Ovary (tissue), 7 donors: ENCODE measurements at regions not wholly inside any gene's neighbourhood (a gene's known extent, or its start where the extent isn't known, plus 50 kb on each side); places are given as distances from the start of the nearest gene placed in this dataset.

ENCODE experiments used
- DNase-seq, 5 donors: peaks; one replicate each; pipeline ENCODE4 v3.0.0-alpha.2; 2019 to 2020
- H3K27ac ChIP-seq, 2 donors: fragments of 200-600 bp; one replicate each; pipeline versions ENCODE4 v1.5.1 to v1.8.0; 2019 to 2022
- H3K27me3 ChIP-seq: fragments of 200-600 bp; one replicate; pipeline ENCODE4 v1.8.0; 2022
- H3K36me3 ChIP-seq: fragments of 200-600 bp; sonication (generic); one replicate; pipeline ENCODE4 v1.5.1; 2019
- H3K4me1 ChIP-seq: one replicate; pipeline ENCODE4 v1.8.1; 2013; ENCODE audit warnings: mild to moderate bottlenecking, moderate library complexity; ENCODE audit not compliant: insufficient read depth
- H3K4me3 ChIP-seq: fragments of 200-600 bp; sonication (generic); one replicate; pipeline ENCODE4 v1.5.1; 2017
- H3K9me3 ChIP-seq, 2 donors: fragments of 200-600 bp in 1 of 2; sonication (generic) in 1 of 2; one replicate each; pipeline versions ENCODE4 v1.5.1 to v1.8.1; 2013 to 2019; ENCODE audit warnings: mild to moderate bottlenecking in 1 of 2, moderate library complexity in 1 of 2
- EP300 ChIP-seq: sonication (generic); formaldehyde crosslinking; IDR thresholded peaks from one replicate; pipeline ENCODE4 v1.6.1; 2017; ENCODE audit warnings: antibody characterized with exemption
- POLR2A ChIP-seq: fragments of 450-650 bp; IDR thresholded peaks from one replicate; pipeline ENCODE4 v1.6.1; 2017; ENCODE audit warnings: antibody characterized with exemption, mild to moderate bottlenecking, moderate library complexity
- WGBS, 3 donors: extraction: QIAGEN DNeasy Blood & Tissue Kit in 1 of 3; methylation state at CpG; one replicate each; pipeline versions ENCODE4 v1.1.5 to v1.1.7; 2013 to 2017; 5-methylcytosine and 5-hydroxymethylcytosine counted together
- intact Hi-C, 4 donors: fragments of 100-400 bp; cut with DNase I; formaldehyde crosslinking; loops; one replicate each; pipeline versions ENCODE4 v1.11.0 to v1.15.1; 2022 to 2023
- TF ChIP-seq, protein P1 (sequence below), 3 donors: fragments of 450-650 bp in 2 of 3; fragments of 200-600 bp in 1 of 3; IDR thresholded peaks; one replicate each; pipeline versions ENCODE4 v1.5.1 to v1.8.0; 2016 to 2022; ENCODE audit warnings: antibody characterized with exemption in 3 of 3, mild to moderate bottlenecking in 1 of 3
- donor health status: DM: no; HTN: no; CAD: no; lungs with moderate emphysema.
- donor health status: DM: no; HTN: no; CAD: no.
- donor health status: Bipolar disorder and iron deficiency.
- donor health status: DM: no; HTN: no; CAD: no.
- donor health status: DM: yes; HTN: yes; CAD: no.

DNA sequence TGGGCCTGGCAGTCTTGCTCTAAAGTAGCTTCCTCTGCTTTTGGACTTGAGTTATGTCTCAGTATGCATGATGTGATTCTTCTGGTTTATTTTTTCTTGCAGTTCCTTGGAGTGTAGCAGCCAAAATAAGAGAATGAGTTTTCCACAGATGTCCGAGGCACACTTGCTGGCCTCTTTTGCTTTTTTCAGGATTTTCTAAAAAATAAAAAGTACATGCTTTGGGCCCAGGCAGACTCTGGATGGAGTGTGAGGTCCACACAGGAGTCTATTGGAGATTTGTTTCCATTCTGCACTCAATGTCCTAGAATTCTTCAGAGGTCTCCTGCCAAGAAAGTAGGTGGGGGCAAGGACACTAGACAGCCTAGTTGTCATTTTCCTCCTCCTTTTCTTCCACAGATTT lies 477.6 kb downstream of the EPM2A start:
- H3K9me3 ChIP-seq: peaks cover 0 to 7% of the 10 kb centered on the region in 2 donors
- no peak for DNase-seq
- no peak overlapping the region for H3K4me3 ChIP-seq
- H3K27me3 ChIP-seq: peaks cover 3% of the 10 kb centered on the region
- H3K36me3 ChIP-seq: no peaks in the 10 kb centered on the region
- H3K4me1 ChIP-seq: no peaks in the 10 kb centered on the region
- no peak overlapping the region for H3K27ac ChIP-seq
- 19 to 29% (median 27%) methylated on average over 1 of the region's 1 CpG for WGBS, 3 donors
- TF ChIP-seq, protein P1, sequence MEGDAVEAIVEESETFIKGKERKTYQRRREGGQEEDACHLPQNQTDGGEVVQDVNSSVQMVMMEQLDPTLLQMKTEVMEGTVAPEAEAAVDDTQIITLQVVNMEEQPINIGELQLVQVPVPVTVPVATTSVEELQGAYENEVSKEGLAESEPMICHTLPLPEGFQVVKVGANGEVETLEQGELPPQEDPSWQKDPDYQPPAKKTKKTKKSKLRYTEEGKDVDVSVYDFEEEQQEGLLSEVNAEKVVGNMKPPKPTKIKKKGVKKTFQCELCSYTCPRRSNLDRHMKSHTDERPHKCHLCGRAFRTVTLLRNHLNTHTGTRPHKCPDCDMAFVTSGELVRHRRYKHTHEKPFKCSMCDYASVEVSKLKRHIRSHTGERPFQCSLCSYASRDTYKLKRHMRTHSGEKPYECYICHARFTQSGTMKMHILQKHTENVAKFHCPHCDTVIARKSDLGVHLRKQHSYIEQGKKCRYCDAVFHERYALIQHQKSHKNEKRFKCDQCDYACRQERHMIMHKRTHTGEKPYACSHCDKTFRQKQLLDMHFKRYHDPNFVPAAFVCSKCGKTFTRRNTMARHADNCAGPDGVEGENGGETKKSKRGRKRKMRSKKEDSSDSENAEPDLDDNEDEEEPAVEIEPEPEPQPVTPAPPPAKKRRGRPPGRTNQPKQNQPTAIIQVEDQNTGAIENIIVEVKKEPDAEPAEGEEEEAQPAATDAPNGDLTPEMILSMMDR (IDR thresholded peaks at IDR 0.05): no peak
- TF ChIP-seq EP300: no peak
- intact Hi-C loops: no loop called here

DNA sequence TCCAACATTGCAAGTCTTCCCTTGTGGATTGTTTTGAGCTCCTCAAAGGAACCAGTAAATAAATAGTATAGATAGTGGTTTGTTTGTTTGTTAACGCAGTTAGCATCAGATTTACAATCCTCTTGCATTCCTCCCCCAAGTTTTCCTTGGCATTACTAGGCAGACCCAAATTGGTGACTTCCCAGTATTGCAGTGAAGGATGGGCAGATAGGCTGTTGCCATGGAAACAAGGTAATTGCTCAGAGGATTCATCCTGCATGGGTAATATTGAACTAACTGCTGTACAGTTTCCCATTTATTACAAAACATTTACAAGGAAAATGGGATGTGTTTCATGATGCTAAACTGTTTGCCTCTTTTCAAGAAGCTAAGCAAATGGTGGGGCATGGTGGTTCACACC lies 477.2 kb downstream of the EPM2A start:
- peaks cover 0 to 7% of the 10 kb centered on the region in 2 donors for H3K9me3 ChIP-seq
- peaks cover 3% of the 10 kb centered on the region for H3K27me3 ChIP-seq
- no peaks in the 10 kb centered on the region for H3K4me1 ChIP-seq
- no peak overlapping the region for H3K27ac ChIP-seq
- DNase-seq: no peak
- no peaks in the 10 kb centered on the region for H3K36me3 ChIP-seq
- H3K4me3 ChIP-seq: no peak overlapping the region
- 50 to 60% (median 55%) methylated on average over 1 of the region's 1 CpG for WGBS, 3 donors
- TF ChIP-seq, protein P1 (IDR thresholded peaks at IDR 0.05): no peak
- TF ChIP-seq EP300 (no peak), POLR2A (no peak)
- intact Hi-C loops: no loop called here

DNA sequence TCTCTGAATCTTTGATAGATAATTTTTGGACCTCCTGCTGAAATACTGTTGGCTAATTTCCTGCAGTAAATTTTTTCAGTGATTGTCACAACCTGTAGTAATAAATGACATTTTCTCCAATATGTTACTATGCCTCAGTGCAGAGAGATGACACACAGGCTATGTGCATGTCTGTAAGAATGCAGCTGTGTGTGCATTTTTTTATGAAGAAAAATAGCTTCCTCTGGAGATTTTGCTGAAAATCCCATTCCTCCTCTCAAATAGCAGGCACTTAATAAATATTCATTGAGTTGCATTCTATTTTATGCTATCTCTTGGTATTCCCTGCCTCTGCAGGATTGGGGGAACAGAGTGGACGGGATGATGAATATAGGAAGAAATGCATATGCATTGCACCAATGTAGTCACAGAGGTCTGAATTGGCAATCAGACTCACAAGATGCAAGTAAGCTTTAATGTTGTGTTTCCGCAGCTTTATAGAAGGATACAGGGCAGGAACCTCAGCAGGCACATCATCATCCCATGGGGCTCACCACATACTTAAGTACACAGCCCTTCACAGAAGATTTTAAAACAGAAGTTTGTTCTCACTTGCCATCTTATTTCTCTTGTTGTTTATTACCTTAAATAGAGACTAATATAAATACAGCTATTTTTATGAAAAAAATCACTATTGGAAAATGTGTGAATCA lies 474.7 kb downstream of the EPM2A start:
- no peak for DNase-seq
- WGBS, 3 donors: 94 to 98% (median 97%) methylated on average over 2 of the region's 2 CpGs
- Histone ChIP-seq H3K27ac (no peak overlapping the region), H3K27me3 (peaks cover 3% of the 10 kb centered on the region), H3K4me1 (no peaks in the 10 kb centered on the region), H3K9me3 (no peaks in the 10 kb centered on the region), H3K36me3 (no peaks in the 10 kb centered on the region), H3K4me3 (no peak overlapping the region)
- intact Hi-C loops: no loop called here
- no peak for TF ChIP-seq EP300
- TF ChIP-seq, protein P1 (IDR thresholded peaks at IDR 0.05): no peak
- TF ChIP-seq POLR2A: no peak

DNA sequence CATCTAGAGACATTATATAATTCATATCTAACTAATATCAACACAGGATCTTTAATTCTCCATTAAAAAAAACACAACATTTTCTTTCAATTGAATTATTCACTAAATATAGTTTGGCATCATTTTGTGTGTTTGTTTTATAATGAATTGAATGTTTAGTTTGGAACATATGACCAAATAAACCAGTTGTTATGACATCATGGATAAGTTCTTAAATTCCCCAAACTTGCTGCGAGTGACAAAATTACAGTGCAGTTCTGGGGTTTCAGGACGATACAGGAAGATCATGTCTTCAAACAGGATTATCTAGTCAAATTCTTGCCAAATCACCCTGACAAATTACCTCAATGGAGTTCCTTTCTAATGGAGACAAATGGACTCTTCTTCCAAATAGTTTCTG lies 473.6 kb downstream of the EPM2A start:
- H3K36me3 ChIP-seq: no peaks in the 10 kb centered on the region
- TF ChIP-seq, protein P1 (IDR thresholded peaks at IDR 0.05): no peak
- no peak for TF ChIP-seq EP300
- no peak for TF ChIP-seq POLR2A
- H3K9me3 ChIP-seq: no peaks in the 10 kb centered on the region
- intact Hi-C loops: no loop called here
- no peak overlapping the region for H3K27ac ChIP-seq
- H3K4me1 ChIP-seq: no peaks in the 10 kb centered on the region
- no peak overlapping the region for H3K4me3 ChIP-seq
- WGBS, 3 donors: 70 to 84% (median 81%) methylated on average over 2 of the region's 2 CpGs
- DNase-seq: no peak
- peaks cover under 1% of the 10 kb centered on the region for H3K27me3 ChIP-seq
